ENCODE measurements at regions not wholly inside any gene's neighbourhood (a gene's known extent, or its start where the extent isn't known, plus 50 kb on each side); places are given as distances from the start of the nearest gene placed in this dataset.
A peak's percentile ranks its signal among the peaks of the same experiment; 100 is the strongest.

- Histone ChIP-seq H3K9ac (ENCODE audit: insufficient read length) (no peak overlapping the region), H3K4me3 (peak overlapping the region; percentile 30; the same call in 1 of the 2 replicates), H3K36me3 (ENCODE audit: insufficient read depth, low read length) (no peaks in the 10 kb centered on the region), H3K27ac (no peak overlapping the region), H3K9me3 (ENCODE audit: low read depth, low read length) (no peaks in the 10 kb centered on the region)
- no peak for DNase-seq (ENCODE audit: low read depth, low spot score)
- TF ChIP-seq FOXP2 (optimal IDR thresholded peaks at IDR 0.05; ENCODE audit: control extremely low read depth, extremely low read length, insufficient read depth) (no peak), EZH2 (IDR thresholded peaks at IDR 0.05) (no peak), POLR2AphosphoS5 (IDR thresholded peaks at IDR 0.05; ENCODE audit: borderline replicate concordance, low read depth, low read length) (no peak)
Observed at GRCh38 chr4:20591571-20591970, 108.7 kb upstream of the PACRGL start.

- H3K36me3 ChIP-seq (ENCODE audit: insufficient read depth, low read length) = no peaks in the 10 kb centered on the region
- peak overlapping the region; percentile 30; the same call in 1 of the 2 replicates for H3K4me3 ChIP-seq
- no peak overlapping the region for H3K27ac ChIP-seq
- DNase-seq (ENCODE audit: low read depth, low spot score) = no peak
- no peak for TF ChIP-seq POLR2AphosphoS5 (IDR thresholded peaks at IDR 0.05; ENCODE audit: borderline replicate concordance, low read depth, low read length)
- TF ChIP-seq FOXP2 (optimal IDR thresholded peaks at IDR 0.05; ENCODE audit: control extremely low read depth, extremely low read length, insufficient read depth) = no peak
- TF ChIP-seq EZH2 (IDR thresholded peaks at IDR 0.05) = no peak
- H3K9ac ChIP-seq (ENCODE audit: insufficient read length) = no peak overlapping the region
- no peaks in the 10 kb centered on the region for H3K9me3 ChIP-seq (ENCODE audit: low read depth, low read length)
Observed at GRCh38 chr4:20592013-20592412, 108.2 kb upstream of the PACRGL start.

- Histone ChIP-seq H3K9me3 (ENCODE audit: low read depth, low read length) (no peaks in the 10 kb centered on the region), H3K4me3 (no peak overlapping the region), H3K9ac (ENCODE audit: insufficient read length) (no peak overlapping the region), H3K27ac (no peak overlapping the region), H3K36me3 (ENCODE audit: insufficient read depth, low read length) (no peaks in the 10 kb centered on the region)
- no peak for TF ChIP-seq EZH2 (IDR thresholded peaks at IDR 0.05)
- TF ChIP-seq POLR2AphosphoS5 (IDR thresholded peaks at IDR 0.05; ENCODE audit: borderline replicate concordance, low read depth, low read length) = no peak
- TF ChIP-seq FOXP2 (optimal IDR thresholded peaks at IDR 0.05; ENCODE audit: control extremely low read depth, extremely low read length, insufficient read depth) = no peak
- no peak for DNase-seq (ENCODE audit: low read depth, low spot score)
Observed at GRCh38 chr4:20592663-20593062, 107.6 kb upstream of the PACRGL start.

GRCh38 chr4:20598626-20599025, 101.6 kb upstream of the PACRGL start:
- TF ChIP-seq FOXP2 (optimal IDR thresholded peaks at IDR 0.05; ENCODE audit: control extremely low read depth, extremely low read length, insufficient read depth) (no peak), POLR2AphosphoS5 (IDR thresholded peaks at IDR 0.05; ENCODE audit: borderline replicate concordance, low read depth, low read length) (no peak)
- no peak overlapping the region for H3K9ac ChIP-seq (ENCODE audit: insufficient read length)
- H3K36me3 ChIP-seq (ENCODE audit: insufficient read depth, low read length) = no peaks in the 10 kb centered on the region
- DNase-seq (ENCODE audit: low read depth, low spot score) = no peak
- H3K27ac ChIP-seq = no peak overlapping the region
- no peaks in the 10 kb centered on the region for H3K9me3 ChIP-seq (ENCODE audit: low read depth, low read length)
- no peak overlapping the region for H3K4me3 ChIP-seq

- no peaks in the 10 kb centered on the region for H3K36me3 ChIP-seq (ENCODE audit: insufficient read depth, low read length)
- H3K9me3 ChIP-seq (ENCODE audit: low read depth, low read length) = no peaks in the 10 kb centered on the region
- no peak for DNase-seq (ENCODE audit: low read depth, low spot score)
- no peak overlapping the region for H3K4me3 ChIP-seq
- H3K9ac ChIP-seq (ENCODE audit: insufficient read length) = no peak overlapping the region
- TF ChIP-seq FOXP2 (optimal IDR thresholded peaks at IDR 0.05; ENCODE audit: control extremely low read depth, extremely low read length, insufficient read depth) (no peak), EZH2 (IDR thresholded peaks at IDR 0.05) (no peak), POLR2AphosphoS5 (IDR thresholded peaks at IDR 0.05; ENCODE audit: borderline replicate concordance, low read depth, low read length) (no peak)
- H3K27ac ChIP-seq = no peak overlapping the region
Observed at GRCh38 chr4:20603671-20604313, 96.5 kb upstream of the PACRGL start.

GRCh38 chr4:20612313-20612712, 87.9 kb upstream of the PACRGL start:
- TF ChIP-seq FOXP2 (optimal IDR thresholded peaks at IDR 0.05; ENCODE audit: control extremely low read depth, extremely low read length, insufficient read depth) (no peak), EZH2 (IDR thresholded peaks at IDR 0.05) (no peak), POLR2AphosphoS5 (IDR thresholded peaks at IDR 0.05; ENCODE audit: borderline replicate concordance, low read depth, low read length) (no peak)
- no peaks in the 10 kb centered on the region for H3K36me3 ChIP-seq (ENCODE audit: insufficient read depth, low read length)
- DNase-seq (ENCODE audit: low read depth, low spot score) = no peak
- H3K27ac ChIP-seq = no peak overlapping the region
- no peak overlapping the region for H3K4me3 ChIP-seq
- H3K9ac ChIP-seq (ENCODE audit: insufficient read length) = no peak overlapping the region
- no peaks in the 10 kb centered on the region for H3K9me3 ChIP-seq (ENCODE audit: low read depth, low read length)

- Histone ChIP-seq H3K36me3 (ENCODE audit: insufficient read depth, low read length) (no peaks in the 10 kb centered on the region), H3K9ac (ENCODE audit: insufficient read length) (no peak overlapping the region), H3K4me3 (no peak overlapping the region), H3K9me3 (ENCODE audit: low read depth, low read length) (no peaks in the 10 kb centered on the region), H3K27ac (no peak overlapping the region)
- DNase-seq (ENCODE audit: low read depth, low spot score) = no peak
- TF ChIP-seq FOXP2 (optimal IDR thresholded peaks at IDR 0.05; ENCODE audit: control extremely low read depth, extremely low read length, insufficient read depth) = no peak
- TF ChIP-seq POLR2AphosphoS5 (IDR thresholded peaks at IDR 0.05; ENCODE audit: borderline replicate concordance, low read depth, low read length) = no peak
- no peak for TF ChIP-seq EZH2 (IDR thresholded peaks at IDR 0.05)
Observed at GRCh38 chr4:20614816-20615215, 85.4 kb upstream of the PACRGL start.

GRCh38 chr4:20615486-20616260, 84.6 kb upstream of the PACRGL start:
- TF ChIP-seq POLR2AphosphoS5 (IDR thresholded peaks at IDR 0.05; ENCODE audit: borderline replicate concordance, low read depth, low read length) (no peak), FOXP2 (optimal IDR thresholded peaks at IDR 0.05; ENCODE audit: control extremely low read depth, extremely low read length, insufficient read depth) (no peak), EZH2 (IDR thresholded peaks at IDR 0.05) (no peak)
- H3K9me3 ChIP-seq (ENCODE audit: low read depth, low read length) = no peaks in the 10 kb centered on the region
- no peak overlapping the region for H3K4me3 ChIP-seq
- H3K36me3 ChIP-seq (ENCODE audit: insufficient read depth, low read length) = no peaks in the 10 kb centered on the region
- no peak overlapping the region for H3K9ac ChIP-seq (ENCODE audit: insufficient read length)
- no peak overlapping the region for H3K27ac ChIP-seq
- no peak for DNase-seq (ENCODE audit: low read depth, low spot score)

Measured in SK-N-MC (cell line).